ENCODE measurements at regions not wholly inside any gene's neighbourhood (a gene's known extent, or its start where the extent isn't known, plus 50 kb on each side); places are given as distances from the start of the nearest gene placed in this dataset.

- H3K27ac ChIP-seq (ENCODE audit: low read length): no peak overlapping the region
- H3K4me1 ChIP-seq (ENCODE audit: control insufficient read depth in 1 of 2, extremely low read depth in 1 of 2, insufficient read depth in 2 of 2, low read length in 2 of 2): no peaks in the 10 kb centered on the region
- no peaks in the 10 kb centered on the region for H3K9me3 ChIP-seq
- no peaks in the 10 kb centered on the region for H3K36me3 ChIP-seq (ENCODE audit: control insufficient read depth in 2 of 2, extremely low read depth in 1 of 2, insufficient read depth in 1 of 2, low read length in 1 of 2)
- no CpG with 5 or more reads among the region's 6 CpGs for WGBS (ENCODE audit: insufficient coverage)
- POLR2A ChIA-PET: no interaction called here
- no peak for DNase-seq
- no peak overlapping the region for H3K4me3 ChIP-seq (ENCODE audit: control insufficient read depth in 1 of 2, extremely low read depth in 1 of 2, low read length in 1 of 2)
- no peak overlapping the region for H3K27ac Mint-ChIP-seq
- H3K27me3 Mint-ChIP-seq: no peaks in the 10 kb centered on the region
- no peak overlapping the region for H3K4me3 Mint-ChIP-seq
- no peaks in the 10 kb centered on the region for H3K36me3 Mint-ChIP-seq
- ATAC-seq (replicated peaks in 1 of 4): no peak
- CTCF ChIA-PET: interaction anchor here in 1 of 2 donors (0.6 kb wide), 1 partner anchor 782 kb away, joined by 13 read pairs; no protein-coding TSS in a partner anchor
- H3K4me1 Mint-ChIP-seq: no peaks in the 10 kb centered on the region
- H3K27me3 ChIP-seq (replicated peaks in 1 of 2; ENCODE audit: control insufficient read depth in 2 of 2, extremely low read depth in 1 of 2, insufficient read depth in 2 of 2, low read length in 1 of 2): no peaks in the 10 kb centered on the region
- peaks cover 0 to 11% (median 4%) of the 10 kb centered on the region in 3 donors for H3K9me3 Mint-ChIP-seq
Observed at GRCh38 chr3:35422836-35423601, 216.3 kb upstream of the ARPP21 start.

DNA sequence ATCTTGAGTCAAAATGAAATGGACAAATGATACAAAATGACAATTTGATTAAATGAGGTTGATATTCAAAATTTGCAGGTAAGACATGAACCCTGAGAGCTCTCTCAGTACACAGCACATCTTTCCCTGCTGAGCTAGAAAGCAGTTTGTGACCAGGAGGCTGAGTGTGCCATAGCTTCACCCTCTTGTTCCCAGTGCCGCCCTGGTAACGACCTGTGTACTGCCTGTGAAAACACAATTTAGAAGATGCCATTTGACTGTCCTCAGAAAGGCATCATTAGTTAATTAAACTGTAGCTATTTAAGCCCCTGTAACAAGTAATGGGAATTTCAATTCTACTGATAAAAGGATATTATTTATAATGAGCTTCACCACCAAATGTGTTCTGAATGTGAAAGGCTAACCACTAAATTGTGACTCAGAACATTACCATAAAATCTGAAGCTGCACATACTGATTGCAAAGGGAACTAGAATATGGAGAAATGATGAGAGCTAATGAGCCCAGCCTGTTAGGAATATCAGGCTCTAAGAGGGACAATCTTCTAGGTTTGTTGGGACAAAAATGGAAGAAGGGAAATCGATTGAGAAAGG is 212.9 kb upstream of the ARPP21 start:
- ChIA-PET CTCF (no interaction called here), POLR2A (no interaction called here)
- DNase-seq: no peak
- 100% methylated on average over 1 of the region's 3 CpGs for WGBS (ENCODE audit: insufficient coverage)
- no peak for ATAC-seq (replicated peaks in 1 of 4)
- Histone ChIP-seq H3K4me1 (ENCODE audit: control insufficient read depth in 1 of 2, extremely low read depth in 1 of 2, insufficient read depth in 2 of 2, low read length in 2 of 2) (no peaks in the 10 kb centered on the region), H3K27ac (ENCODE audit: low read length) (no peak overlapping the region), H3K9me3 (no peaks in the 10 kb centered on the region), H3K4me3 (ENCODE audit: control insufficient read depth in 1 of 2, extremely low read depth in 1 of 2, low read length in 1 of 2) (no peak overlapping the region), H3K36me3 (ENCODE audit: control insufficient read depth in 2 of 2, extremely low read depth in 1 of 2, insufficient read depth in 1 of 2, low read length in 1 of 2) (no peaks in the 10 kb centered on the region), H3K27me3 (replicated peaks in 1 of 2; ENCODE audit: control insufficient read depth in 2 of 2, extremely low read depth in 1 of 2, insufficient read depth in 2 of 2, low read length in 1 of 2) (no peaks in the 10 kb centered on the region)
- Mint-ChIP-seq H3K4me1 (no peaks in the 10 kb centered on the region), H3K9me3 (peaks cover under 1 to 11% (median 4%) of the 10 kb centered on the region in 3 donors), H3K36me3 (no peaks in the 10 kb centered on the region), H3K4me3 (no peak overlapping the region), H3K27me3 (no peaks in the 10 kb centered on the region), H3K27ac (no peak overlapping the region)

DNA sequence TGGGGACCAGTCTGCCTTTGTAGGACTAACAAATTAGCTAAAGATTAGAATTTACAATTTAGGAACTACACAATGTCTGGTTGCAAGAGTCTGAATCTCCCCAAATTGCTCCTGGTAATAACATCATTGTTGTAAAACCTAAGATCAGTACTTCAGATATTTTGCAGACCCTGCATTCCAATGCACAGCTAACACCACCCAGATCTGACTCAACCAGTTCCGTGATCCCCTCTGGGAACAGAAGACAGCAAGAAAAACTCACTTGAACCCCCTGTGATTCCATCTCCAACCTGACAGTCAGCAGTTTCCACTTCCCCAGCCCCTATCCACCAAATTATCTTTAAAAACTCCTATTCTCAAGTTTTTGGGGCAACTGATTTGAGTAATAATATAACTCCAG is 201.9 kb upstream of the ARPP21 start:
- no peaks in the 10 kb centered on the region for H3K9me3 ChIP-seq
- no peaks in the 10 kb centered on the region for H3K36me3 ChIP-seq (ENCODE audit: control insufficient read depth in 2 of 2, extremely low read depth in 1 of 2, insufficient read depth in 1 of 2, low read length in 1 of 2)
- ChIA-PET POLR2A (no interaction called here), CTCF (no interaction called here)
- H3K27me3 ChIP-seq (replicated peaks in 1 of 2; ENCODE audit: control insufficient read depth in 2 of 2, extremely low read depth in 1 of 2, insufficient read depth in 2 of 2, low read length in 1 of 2): no peaks in the 10 kb centered on the region
- ATAC-seq (replicated peaks in 1 of 4): no peak
- H3K27ac ChIP-seq (ENCODE audit: low read length): no peak overlapping the region
- Mint-ChIP-seq H3K4me1 (no peaks in the 10 kb centered on the region), H3K27ac (no peak overlapping the region), H3K4me3 (no peak overlapping the region), H3K27me3 (no peaks in the 10 kb centered on the region), H3K36me3 (no peaks in the 10 kb centered on the region), H3K9me3 (no peaks in the 10 kb centered on the region)
- WGBS (ENCODE audit: insufficient coverage): 82% methylated on average over 1 of the region's 1 CpG
- H3K4me1 ChIP-seq (ENCODE audit: control insufficient read depth in 1 of 2, extremely low read depth in 1 of 2, insufficient read depth in 2 of 2, low read length in 2 of 2): no peaks in the 10 kb centered on the region
- H3K4me3 ChIP-seq (ENCODE audit: control insufficient read depth in 1 of 2, extremely low read depth in 1 of 2, low read length in 1 of 2): no peak overlapping the region
- no peak for DNase-seq

DNA sequence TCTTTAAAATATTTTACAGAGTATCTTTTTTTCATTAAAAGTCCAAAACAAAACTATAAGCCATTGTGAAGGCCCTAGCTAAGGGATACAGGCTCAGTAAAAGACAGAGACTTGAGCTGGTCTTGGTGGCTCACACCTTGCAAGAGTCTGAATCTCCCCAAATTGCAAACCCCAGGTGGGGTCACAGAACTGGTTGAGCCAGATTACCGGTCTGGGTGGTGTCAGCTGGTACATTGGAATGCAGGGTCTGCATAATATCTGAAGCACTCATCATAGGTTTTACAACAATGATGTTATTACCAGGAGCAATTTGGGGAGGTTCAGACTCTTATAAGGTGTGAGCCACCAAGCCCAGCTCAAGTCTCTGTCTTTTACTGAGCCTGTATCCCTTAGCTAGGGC is 201.2 kb upstream of the ARPP21 start:
- CTCF ChIA-PET: no interaction called here
- H3K27ac ChIP-seq (ENCODE audit: low read length): no peak overlapping the region
- WGBS (ENCODE audit: insufficient coverage): no CpG with 5 or more reads among the region's 1 CpG

GRCh38 chr3:35439663-35440062 is 199.7 kb upstream of the ARPP21 start:
- H3K27me3 Mint-ChIP-seq: no peaks in the 10 kb centered on the region
- no peaks in the 10 kb centered on the region for H3K36me3 ChIP-seq (ENCODE audit: control insufficient read depth in 2 of 2, extremely low read depth in 1 of 2, insufficient read depth in 1 of 2, low read length in 1 of 2)
- no peaks in the 10 kb centered on the region for H3K27me3 ChIP-seq (replicated peaks in 1 of 2; ENCODE audit: control insufficient read depth in 2 of 2, extremely low read depth in 1 of 2, insufficient read depth in 2 of 2, low read length in 1 of 2)
- no peak for DNase-seq
- no peak overlapping the region for H3K4me3 Mint-ChIP-seq
- no peak overlapping the region for H3K4me3 ChIP-seq (ENCODE audit: control insufficient read depth in 1 of 2, extremely low read depth in 1 of 2, low read length in 1 of 2)
- H3K27ac ChIP-seq (ENCODE audit: low read length): no peak overlapping the region
- ChIA-PET POLR2A (no interaction called here), CTCF (no interaction called here)
- H3K9me3 ChIP-seq: no peaks in the 10 kb centered on the region
- WGBS (ENCODE audit: insufficient coverage): 96% methylated on average over 4 of the region's 5 CpGs
- H3K4me1 ChIP-seq (ENCODE audit: control insufficient read depth in 1 of 2, extremely low read depth in 1 of 2, insufficient read depth in 2 of 2, low read length in 2 of 2): no peaks in the 10 kb centered on the region
- H3K36me3 Mint-ChIP-seq: no peaks in the 10 kb centered on the region
- no peak for ATAC-seq (replicated peaks in 1 of 4)
- no peaks in the 10 kb centered on the region for H3K9me3 Mint-ChIP-seq
- H3K4me1 Mint-ChIP-seq: no peaks in the 10 kb centered on the region
- H3K27ac Mint-ChIP-seq: no peak overlapping the region

More for the DNA sequence above, 201.2 kb upstream of the ARPP21 start:
- Mint-ChIP-seq H3K4me3 (no peak overlapping the region), H3K36me3 (no peaks in the 10 kb centered on the region), H3K9me3 (no peaks in the 10 kb centered on the region), H3K4me1 (no peaks in the 10 kb centered on the region), H3K27ac (no peak overlapping the region), H3K27me3 (no peaks in the 10 kb centered on the region)
- Histone ChIP-seq H3K4me1 (ENCODE audit: control insufficient read depth in 1 of 2, extremely low read depth in 1 of 2, insufficient read depth in 2 of 2, low read length in 2 of 2) (no peaks in the 10 kb centered on the region), H3K36me3 (ENCODE audit: control insufficient read depth in 2 of 2, extremely low read depth in 1 of 2, insufficient read depth in 1 of 2, low read length in 1 of 2) (no peaks in the 10 kb centered on the region), H3K27me3 (replicated peaks in 1 of 2; ENCODE audit: control insufficient read depth in 2 of 2, extremely low read depth in 1 of 2, insufficient read depth in 2 of 2, low read length in 1 of 2) (no peaks in the 10 kb centered on the region), H3K9me3 (no peaks in the 10 kb centered on the region), H3K4me3 (ENCODE audit: control insufficient read depth in 1 of 2, extremely low read depth in 1 of 2, low read length in 1 of 2) (no peak overlapping the region)
- ATAC-seq (replicated peaks in 1 of 4) (no peak), DNase-seq (no peak)
- POLR2A ChIA-PET: no interaction called here

GRCh38 chr3:35440826-35441225 is 198.5 kb upstream of the ARPP21 start:
- CTCF ChIA-PET: no interaction called here
- POLR2A ChIA-PET: interaction anchor here in 1 of 2 donors (0.5 kb wide), 1 partner anchor 593 kb away, joined by 4 read pairs; no protein-coding TSS in a partner anchor
- H3K9me3 Mint-ChIP-seq: peaks cover 0 to 6% (median 0%) of the 10 kb centered on the region in 3 donors
- no peaks in the 10 kb centered on the region for H3K36me3 Mint-ChIP-seq
- no peaks in the 10 kb centered on the region for H3K36me3 ChIP-seq (ENCODE audit: control insufficient read depth in 2 of 2, extremely low read depth in 1 of 2, insufficient read depth in 1 of 2, low read length in 1 of 2)
- H3K27ac Mint-ChIP-seq: no peak overlapping the region
- H3K4me1 ChIP-seq (ENCODE audit: control insufficient read depth in 1 of 2, extremely low read depth in 1 of 2, insufficient read depth in 2 of 2, low read length in 2 of 2): no peaks in the 10 kb centered on the region
- H3K27me3 Mint-ChIP-seq: no peaks in the 10 kb centered on the region
- no peak overlapping the region for H3K4me3 Mint-ChIP-seq
- ATAC-seq (replicated peaks in 1 of 4) (no peak), DNase-seq (no peak)
- H3K4me1 Mint-ChIP-seq: no peaks in the 10 kb centered on the region
- no peak overlapping the region for H3K4me3 ChIP-seq (ENCODE audit: control insufficient read depth in 1 of 2, extremely low read depth in 1 of 2, low read length in 1 of 2)
- H3K9me3 ChIP-seq: no peaks in the 10 kb centered on the region
- no peak overlapping the region for H3K27ac ChIP-seq (ENCODE audit: low read length)
- no peaks in the 10 kb centered on the region for H3K27me3 ChIP-seq (replicated peaks in 1 of 2; ENCODE audit: control insufficient read depth in 2 of 2, extremely low read depth in 1 of 2, insufficient read depth in 2 of 2, low read length in 1 of 2)
